CD4-positive, alpha-beta T cell treated with Interleukin-6 for 4 hours (primary cell): ENCODE measurements at regions not wholly inside any gene's neighbourhood (a gene's known extent, or its start where the extent isn't known, plus 50 kb on each side); places are given as distances from the start of the nearest gene placed in this dataset.
"Not testable (repeated sequence)": the region's sequence is repeated elsewhere in the genome, so short reads cannot be mapped to it uniquely, and the experiment has no call there.

Experiments
- DNase-seq: peaks from one replicate; pipeline ENCODE4 v3.0.0-alpha.2; 2020; ENCODE audit warnings: mixed read lengths

DNA sequence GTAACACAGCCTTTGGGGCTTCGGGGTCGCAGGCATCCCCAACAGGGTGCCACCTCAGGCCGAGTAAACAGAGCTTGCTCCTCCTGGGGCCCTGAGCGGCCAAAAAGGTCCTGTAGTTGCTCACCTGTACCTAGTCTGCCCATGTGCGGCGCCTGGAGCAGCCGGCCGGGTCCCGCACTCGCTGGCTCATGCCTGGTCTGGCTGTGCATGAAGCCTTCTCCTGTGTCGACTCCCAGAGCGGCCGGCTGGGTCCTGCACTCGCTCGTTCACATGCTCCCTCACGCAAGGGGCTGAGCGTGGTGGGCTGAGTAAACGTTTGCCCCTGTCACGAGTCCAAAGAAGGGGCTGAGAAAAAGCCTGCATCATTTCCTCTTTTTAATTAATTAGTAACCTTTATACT lies 162.4 kb upstream of the TUT7 start:
- DNase-seq, result no peak

DNA sequence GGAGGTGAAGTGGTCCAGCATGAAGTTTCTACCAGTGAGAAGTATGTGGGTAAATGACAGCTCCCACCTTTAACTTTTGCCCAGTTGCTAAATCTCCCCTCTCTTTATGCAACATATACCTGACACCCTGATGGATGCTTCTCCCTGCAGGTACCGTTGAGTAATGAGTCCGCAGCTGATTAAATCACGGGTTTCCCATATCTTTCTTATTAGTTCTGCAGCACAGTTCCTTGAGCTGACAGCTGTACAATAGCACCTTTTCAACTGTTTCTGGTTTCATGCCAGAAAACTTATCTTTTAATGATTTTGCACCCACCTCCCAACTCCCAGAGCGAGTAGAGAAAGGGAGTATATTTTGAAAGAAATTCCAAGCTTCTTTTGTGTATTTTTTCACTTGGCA lies 161.0 kb upstream of the TUT7 start:
- no peak for DNase-seq

DNA sequence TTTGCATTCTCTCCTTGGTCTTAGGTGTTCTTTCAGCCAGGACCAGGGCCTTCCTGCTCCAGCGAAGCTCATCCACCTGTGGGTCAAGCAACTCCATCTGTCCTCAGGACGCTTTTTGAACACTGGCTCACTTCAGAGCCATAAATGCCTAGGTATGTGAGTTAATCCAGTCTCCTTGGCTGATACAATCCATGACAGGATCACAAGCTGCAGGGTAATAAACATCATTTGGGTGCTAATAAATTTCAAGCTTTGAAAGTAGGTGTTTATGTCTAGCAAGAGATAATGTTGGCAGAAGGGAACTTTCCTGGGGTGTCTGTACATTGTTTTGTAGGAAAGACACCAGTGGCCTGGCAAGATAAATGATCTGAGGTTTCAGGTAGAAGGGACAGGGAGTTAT lies 159.2 kb upstream of the TUT7 start:
- DNase-seq, result no peak

DNA sequence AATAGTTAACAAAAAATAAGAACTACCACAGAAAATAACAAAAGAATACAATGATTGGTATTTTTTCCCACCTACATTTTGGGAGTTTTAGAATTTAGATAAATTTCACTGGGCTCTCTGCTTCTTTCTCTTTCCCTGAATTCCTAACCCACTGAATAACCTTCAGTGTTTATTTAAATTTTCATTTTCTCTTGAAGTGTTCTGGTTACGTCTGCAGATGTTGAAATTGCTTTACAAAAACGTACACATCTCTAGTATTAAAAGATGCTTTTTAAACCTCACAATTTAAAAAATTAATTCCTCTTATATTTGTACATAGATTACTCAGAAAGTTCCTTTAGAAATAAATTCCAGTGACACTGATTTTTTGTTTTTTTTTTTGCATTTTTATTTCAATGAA lies 158.7 kb upstream of the TUT7 start:
- DNase-seq, result no peak

DNA sequence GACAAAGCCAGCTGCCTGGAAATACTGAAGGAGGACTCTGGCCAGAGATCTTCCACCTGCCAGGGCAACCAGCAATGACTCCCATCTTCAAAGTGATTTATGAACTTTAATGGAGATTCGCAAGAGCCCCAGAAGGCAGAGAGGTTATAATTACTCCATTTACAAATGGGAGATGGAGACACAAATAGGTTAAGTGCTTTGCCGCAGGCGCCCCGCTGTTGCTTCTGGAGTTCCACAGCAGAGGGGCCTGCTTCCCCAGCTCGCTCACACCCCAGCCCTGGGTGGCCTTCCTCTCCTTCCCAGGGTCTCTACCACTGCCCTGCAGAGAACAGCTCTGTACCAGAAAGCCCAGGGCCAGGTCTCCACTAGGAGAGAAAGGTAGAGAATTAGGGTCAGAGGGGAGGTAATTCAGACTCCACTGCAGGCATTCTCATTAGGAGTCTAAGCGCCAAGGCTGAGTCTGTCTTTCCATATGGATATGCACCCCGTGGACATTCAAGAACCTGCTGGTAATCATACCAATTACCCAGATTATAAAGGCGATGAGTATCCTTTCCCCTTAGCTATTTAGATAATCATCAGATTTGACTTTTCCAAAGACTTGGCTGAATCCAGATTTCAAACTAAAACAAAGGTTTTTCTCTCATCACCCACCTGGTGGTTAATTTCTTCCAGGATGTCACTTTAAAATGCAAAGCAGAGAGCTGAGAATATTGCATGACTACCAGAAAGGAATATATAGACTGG lies 157.6 kb upstream of the TUT7 start:
- DNase-seq, result no peak

- no peak for DNase-seq
Measured at GRCh38 chr9:86508208-86508903, 154.1 kb upstream of the TUT7 start.

GRCh38 chr9:86507212-86507630 lies 153.0 kb upstream of the TUT7 start:
- no peak for DNase-seq

DNA sequence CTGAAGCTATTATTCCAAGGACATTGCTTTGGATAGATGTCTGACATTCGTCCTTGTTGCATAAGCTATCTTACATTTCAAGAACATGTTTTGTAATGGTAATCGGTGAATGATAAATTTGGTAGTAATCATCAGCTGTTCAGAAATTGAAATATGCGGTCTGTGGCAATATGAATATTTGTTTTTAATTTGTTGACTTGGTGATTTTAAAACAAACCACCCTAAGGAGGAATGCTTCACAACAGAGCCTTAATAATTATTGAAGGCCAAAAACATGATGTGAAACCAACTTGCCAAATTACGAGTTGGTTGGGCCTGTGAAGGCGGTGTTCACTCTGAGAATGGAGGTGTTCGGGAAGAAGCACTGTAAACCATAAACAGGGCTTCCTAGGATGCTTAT lies 149.7 kb upstream of the TUT7 start:
- no peak for DNase-seq

DNA sequence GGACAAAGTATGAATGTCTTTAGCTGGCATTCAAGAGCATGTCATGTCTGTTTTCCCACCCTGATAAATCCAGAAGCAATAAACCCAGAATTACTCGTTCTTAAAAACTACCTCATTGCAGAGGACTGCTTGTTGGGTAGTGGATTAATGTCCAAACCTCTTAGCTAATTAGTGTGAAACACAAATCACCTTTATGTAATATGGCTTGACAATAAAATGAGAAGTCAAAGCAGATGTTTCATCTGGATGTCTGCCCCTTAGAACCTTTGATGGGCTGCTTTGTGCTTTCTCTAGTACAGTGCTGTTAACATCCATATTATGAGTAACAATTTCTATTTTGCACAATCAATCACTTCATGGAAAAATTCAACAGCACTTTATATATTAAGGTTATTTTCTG lies 149.1 kb upstream of the TUT7 start:
- DNase-seq, result no peak

GRCh38 chr9:86500667-86501435 lies 146.6 kb upstream of the TUT7 start:
- DNase-seq, result no peak

DNA sequence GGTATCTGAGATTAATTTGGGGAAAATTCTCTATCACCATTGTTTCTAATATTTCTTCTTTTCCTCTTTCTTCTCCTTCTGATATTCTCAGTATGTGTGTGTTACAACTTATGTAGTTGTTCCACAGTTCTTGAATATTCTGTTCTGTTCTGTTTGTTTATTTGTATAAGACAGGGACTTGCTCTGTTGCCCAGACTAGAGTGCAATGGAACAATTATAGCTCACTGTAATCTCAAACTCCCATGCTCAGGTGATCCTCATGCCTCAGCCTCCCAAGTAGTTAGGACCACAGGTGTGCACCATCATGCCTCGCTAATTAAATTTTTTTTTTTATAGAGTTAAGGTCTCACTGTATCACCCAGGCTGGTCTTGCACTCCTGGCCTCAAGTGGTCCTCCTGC lies 145.8 kb upstream of the TUT7 start:
- no peak for DNase-seq

DNA sequence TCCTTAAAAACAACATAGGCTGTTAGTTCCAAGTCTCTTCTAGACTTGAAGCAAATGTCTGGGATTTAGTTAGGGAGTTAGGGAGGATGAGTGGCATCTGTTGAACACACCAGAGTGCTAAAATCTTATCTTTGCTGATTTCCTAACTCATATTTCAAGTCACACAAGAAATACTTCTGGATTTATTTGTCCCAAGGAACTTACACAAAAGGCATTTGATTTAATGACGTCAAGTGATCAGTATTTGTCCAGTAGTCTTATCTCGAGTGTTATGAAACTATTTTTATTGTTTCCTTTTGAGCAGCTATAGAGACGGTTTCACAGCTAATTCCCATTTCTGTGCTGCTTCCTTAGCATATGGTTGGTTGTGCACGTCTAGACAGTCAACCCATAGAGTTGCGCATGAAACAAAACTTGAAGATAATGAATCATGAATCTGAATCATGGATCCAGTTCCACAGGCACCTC lies 140.5 kb upstream of the TUT7 start:
- no peak for DNase-seq

- DNase-seq, result no peak
Measured at GRCh38 chr9:86491468-86492266, 137.5 kb upstream of the TUT7 start.

DNA sequence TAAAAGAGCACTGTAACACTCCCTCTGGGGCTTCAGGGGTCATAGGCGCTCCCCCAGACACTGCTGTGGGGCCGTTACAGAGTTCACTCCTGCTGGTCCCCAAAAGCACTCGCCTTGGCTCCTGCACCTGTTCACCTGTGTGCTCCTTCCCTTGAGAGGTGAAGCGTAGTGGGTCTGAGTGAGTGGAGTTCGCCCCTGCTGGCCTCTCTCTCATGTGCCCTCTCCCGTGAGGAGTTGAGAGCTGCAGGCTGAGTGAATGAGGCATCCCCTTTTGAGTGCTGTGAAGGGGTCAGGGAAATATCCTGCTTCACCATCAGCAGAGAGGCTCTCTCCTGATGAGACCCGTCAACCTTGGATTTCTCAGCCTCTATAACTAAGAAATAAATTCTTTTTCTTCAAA lies 134.6 kb upstream of the TUT7 start:
- no peak for DNase-seq

- DNase-seq, result no peak
Measured at GRCh38 chr9:86488345-86488744, 134.1 kb upstream of the TUT7 start.

GRCh38 chr9:86487838-86488233 lies 133.6 kb upstream of the TUT7 start:
- DNase-seq, result no peak

DNA sequence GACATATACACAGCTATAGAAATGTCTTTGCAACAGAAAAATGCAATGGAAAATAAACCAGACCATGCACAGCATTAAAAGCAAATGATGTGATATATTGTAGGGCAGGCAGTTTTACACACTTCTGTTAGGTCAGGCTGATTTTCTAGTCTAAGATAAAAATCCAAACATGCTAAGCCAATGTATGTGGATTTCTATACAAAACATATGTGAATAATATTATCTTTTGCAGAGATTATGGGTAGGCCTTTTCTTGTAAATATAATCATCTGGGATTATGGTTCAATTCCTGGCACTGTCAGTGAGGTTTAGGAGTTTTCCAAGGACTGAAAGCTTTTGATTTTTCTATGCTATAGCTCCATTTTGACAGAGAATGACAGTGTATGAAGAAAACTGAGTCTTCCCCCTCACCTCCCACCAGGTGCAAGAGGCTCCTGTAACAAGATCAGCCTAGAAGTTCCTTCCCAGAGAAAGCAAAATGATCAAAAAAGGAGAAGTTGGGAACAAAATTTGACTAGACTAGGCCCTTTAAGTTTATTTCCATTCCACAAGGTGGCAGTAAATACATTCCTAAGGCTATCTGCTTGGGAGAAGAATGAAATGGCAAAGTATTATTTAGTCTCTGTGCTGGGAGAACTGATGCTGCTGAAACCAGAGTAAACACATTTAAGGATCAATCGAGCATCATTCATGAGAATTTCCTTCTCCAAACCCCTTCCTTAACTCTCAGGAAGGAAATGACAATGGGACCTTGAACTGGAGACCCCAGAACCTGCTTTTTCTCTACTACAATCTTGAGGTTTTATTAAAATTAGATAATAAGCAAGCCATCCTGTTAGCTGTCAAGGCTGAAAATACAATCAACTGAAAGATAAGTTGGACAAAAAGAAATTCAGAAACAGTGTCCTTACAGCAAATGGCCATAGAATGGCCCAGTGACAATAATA lies 133.0 kb upstream of the TUT7 start:
- no peak for DNase-seq

- no peak for DNase-seq
Measured at GRCh38 chr9:86485359-86485758, 131.1 kb upstream of the TUT7 start.

- DNase-seq, result no peak
Measured at GRCh38 chr9:86483496-86483895, 129.3 kb upstream of the TUT7 start.

DNA sequence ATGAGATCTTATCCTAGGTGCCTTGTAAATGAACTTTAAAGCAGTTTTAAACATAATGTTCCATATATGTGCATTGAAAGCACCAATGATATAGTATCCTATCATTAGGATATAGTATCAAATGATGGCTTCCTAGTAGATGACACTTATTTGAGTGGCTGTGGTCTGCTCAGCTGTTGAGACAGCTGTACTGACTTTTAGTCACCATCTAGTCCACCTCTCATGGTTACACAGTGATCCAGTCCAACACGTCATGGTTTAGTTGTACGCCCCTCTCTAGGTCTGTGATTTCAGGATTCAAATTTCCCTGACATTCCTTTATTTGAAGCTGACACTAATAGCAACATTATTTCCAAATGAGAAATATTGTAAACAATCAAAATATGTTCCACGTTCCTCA lies 127.3 kb upstream of the TUT7 start:
- DNase-seq, result no peak

- not testable (repeated sequence) for DNase-seq
Measured at GRCh38 chr9:86475255-86475654, 121.0 kb upstream of the TUT7 start.
